T47D (cell line): ENCODE measurements at regions not wholly inside any gene's neighbourhood (a gene's known extent, or its start where the extent isn't known, plus 50 kb on each side); places are given as distances from the start of the nearest gene placed in this dataset.

Source experiments
- DNase-seq, 2 experiments: peaks; one replicate each; pipeline versions ENCODE4 v3.0.0 to v3.0.0-alpha.2; 2011 to 2012; ENCODE audit warnings: low read depth in 1 of 2, low spot score in 1 of 2
- JUND ChIP-seq: IDR thresholded peaks from 2 replicates; pipeline ENCODE4 v1.6.1; 2012; ENCODE audit warnings: low read depth
- in situ Hi-C: cut with HindIII; loops from 2 replicates; pipeline ENCODE4 v1.10.0; 2016; ENCODE audit warnings: low sequenced_read_pairs, low pct_unique_long_range_greater_than_20kb

GRCh38 chr6:62640749-62641148, 354.7 kb upstream of the KHDRBS2 start:
- in situ Hi-C loops: no loop called here
- no peak for TF ChIP-seq JUND
- DNase-seq: no peak

- in situ Hi-C loops: no loop called here
- no peak for TF ChIP-seq JUND
- no peak for DNase-seq
Observed at GRCh38 chr6:62626661-62627060, 340.6 kb upstream of the KHDRBS2 start.

GRCh38 chr6:62623846-62624532, 338.0 kb upstream of the KHDRBS2 start:
- in situ Hi-C loops: no loop called here
- no peak for TF ChIP-seq JUND
- no peak for DNase-seq

GRCh38 chr6:62615366-62616015, 329.5 kb upstream of the KHDRBS2 start:
- in situ Hi-C loops: no loop called here
- TF ChIP-seq JUND: no peak

GRCh38 chr6:62614442-62614841, 328.4 kb upstream of the KHDRBS2 start:
- in situ Hi-C loops: no loop called here
- peak in 1 of 2 experiments; percentile 4 for DNase-seq
- TF ChIP-seq JUND: no peak

More at GRCh38 chr6:62615366-62616015, 329.5 kb upstream of the KHDRBS2 start:
- DNase-seq: no peak

- TF ChIP-seq JUND: no peak
- no peak for DNase-seq
- in situ Hi-C loops: no loop called here
Observed at GRCh38 chr6:62613928-62614327, 327.9 kb upstream of the KHDRBS2 start.

GRCh38 chr6:62612471-62612870, 326.4 kb upstream of the KHDRBS2 start:
- TF ChIP-seq JUND: no peak
- DNase-seq: no peak
- in situ Hi-C loops: no loop called here

GRCh38 chr6:62570372-62570771, 284.3 kb upstream of the KHDRBS2 start:
- no peak for DNase-seq
- no peak for TF ChIP-seq JUND
- in situ Hi-C loops: no loop called here

GRCh38 chr6:62541502-62541901, 255.5 kb upstream of the KHDRBS2 start:
- DNase-seq: no peak
- in situ Hi-C loops: no loop called here
- no peak for TF ChIP-seq JUND

- in situ Hi-C loops: no loop called here
- no peak for TF ChIP-seq JUND
- DNase-seq: no peak
Observed at GRCh38 chr6:62530985-62531384, 245.0 kb upstream of the KHDRBS2 start.

- no peak for TF ChIP-seq JUND
- in situ Hi-C loops: no loop called here
- no peak for DNase-seq
Observed at GRCh38 chr6:62528894-62529526, 243.0 kb upstream of the KHDRBS2 start.

GRCh38 chr6:62523630-62524029, 237.6 kb upstream of the KHDRBS2 start:
- in situ Hi-C loops: no loop called here
- no peak for TF ChIP-seq JUND
- no peak for DNase-seq

GRCh38 chr6:62519574-62519973, 233.5 kb upstream of the KHDRBS2 start:
- DNase-seq: no peak
- in situ Hi-C loops: no loop called here
- no peak for TF ChIP-seq JUND
